ENCODE measurements at regions not wholly inside any gene's neighbourhood (a gene's known extent, or its start where the extent isn't known, plus 50 kb on each side); places are given as distances from the start of the nearest gene placed in this dataset.
A peak's percentile ranks its signal among the peaks of the same experiment; 100 is the strongest.

DNA sequence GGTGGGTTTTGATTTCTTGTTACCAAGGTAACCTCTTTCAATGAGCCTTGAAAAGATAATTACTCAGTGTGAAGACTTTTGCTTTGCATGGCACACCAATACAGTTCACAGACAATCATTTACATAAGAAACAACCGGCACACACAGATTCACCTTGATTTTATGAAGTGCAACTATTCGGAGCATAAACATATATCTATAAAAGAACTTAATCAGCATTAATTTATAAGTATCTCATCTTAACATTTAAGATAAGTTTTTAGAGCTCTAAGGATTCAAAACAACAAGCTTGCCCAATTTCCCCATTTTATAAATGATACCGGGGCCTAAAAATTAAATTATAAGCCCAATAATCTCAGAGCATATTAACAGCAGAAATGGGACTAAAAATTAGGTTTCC, 85.9 kb upstream of the PCSK2 start:
- no peak for DNase-seq

DNA sequence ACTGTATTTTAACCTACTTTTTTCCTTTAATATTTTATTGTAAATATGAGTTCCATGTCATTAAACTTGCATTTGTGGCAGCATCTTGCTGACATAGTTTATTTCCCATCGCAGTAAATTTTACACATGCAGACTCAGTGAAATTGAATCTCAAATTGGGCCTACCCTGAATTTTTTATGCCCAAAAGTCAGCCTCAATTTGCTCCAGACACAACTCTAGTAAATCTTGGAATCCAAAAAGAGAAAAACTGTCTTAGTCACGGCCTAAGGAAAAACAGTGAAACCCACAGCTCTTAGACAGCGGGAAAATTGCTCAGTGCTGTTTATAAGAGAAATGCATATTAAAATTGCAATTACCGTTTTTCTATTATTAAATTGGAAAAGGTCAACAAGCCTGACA, 85.3 kb upstream of the PCSK2 start:
- no peak for DNase-seq

DNA sequence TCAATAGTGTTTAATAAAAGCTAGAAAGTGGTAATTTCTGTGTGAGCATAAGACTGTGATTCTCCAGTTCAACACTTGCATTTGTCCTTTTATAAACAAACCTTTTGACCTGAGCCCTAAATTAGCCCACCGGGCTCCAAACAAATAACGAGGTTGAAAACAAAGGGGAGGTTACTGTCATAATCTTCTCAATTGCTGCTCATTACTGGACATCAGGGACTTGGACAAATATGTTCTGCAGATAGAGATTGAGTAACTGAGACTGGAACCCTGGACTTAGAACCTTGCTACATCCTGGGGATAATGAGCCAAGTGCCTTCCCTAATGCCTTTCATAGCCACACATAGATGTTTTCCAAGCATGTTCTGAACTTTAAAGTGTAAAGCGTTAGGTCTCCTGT, 84.2 kb upstream of the PCSK2 start:
- no peak for DNase-seq

DNA sequence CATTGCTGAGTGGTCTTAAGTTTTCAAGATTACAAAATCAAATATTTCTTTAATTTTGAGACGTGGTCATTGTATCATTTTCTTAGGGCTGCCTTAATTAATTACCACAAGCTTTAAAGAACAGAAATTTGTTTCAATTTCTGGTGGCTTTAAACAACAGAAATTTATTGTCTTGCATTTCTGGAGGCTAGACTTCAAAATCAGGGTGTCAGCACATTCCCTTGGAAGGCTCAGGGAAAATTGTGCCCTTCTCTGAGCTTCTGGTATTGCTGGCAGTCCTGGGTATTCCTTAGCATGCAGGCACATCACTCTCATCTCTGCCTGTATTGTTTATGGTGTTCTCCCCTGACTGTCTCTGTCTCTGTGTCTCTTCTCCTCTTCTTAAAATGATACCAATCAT, 76.0 kb upstream of the PCSK2 start:
- no peak for DNase-seq

DNA sequence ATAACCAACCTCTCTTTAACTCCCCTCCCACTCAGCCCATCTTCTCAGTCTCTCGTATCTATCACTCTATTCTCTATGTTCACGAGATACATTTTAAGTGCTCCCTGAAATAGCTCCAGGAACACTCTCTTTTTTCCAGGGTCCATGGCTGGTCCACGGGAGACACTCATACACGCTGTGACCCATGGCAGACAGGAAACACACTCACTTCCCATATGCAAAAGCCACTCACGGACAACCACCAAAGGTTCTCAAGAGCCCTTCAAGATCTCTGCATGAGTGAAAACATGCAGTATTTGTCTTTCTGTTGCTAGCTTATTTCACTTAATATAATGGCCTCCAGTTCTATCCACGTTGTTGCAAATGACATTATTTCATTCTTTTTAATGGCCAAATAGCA, 71.4 kb upstream of the PCSK2 start:
- DNase-seq = peak; percentile 53

DNA sequence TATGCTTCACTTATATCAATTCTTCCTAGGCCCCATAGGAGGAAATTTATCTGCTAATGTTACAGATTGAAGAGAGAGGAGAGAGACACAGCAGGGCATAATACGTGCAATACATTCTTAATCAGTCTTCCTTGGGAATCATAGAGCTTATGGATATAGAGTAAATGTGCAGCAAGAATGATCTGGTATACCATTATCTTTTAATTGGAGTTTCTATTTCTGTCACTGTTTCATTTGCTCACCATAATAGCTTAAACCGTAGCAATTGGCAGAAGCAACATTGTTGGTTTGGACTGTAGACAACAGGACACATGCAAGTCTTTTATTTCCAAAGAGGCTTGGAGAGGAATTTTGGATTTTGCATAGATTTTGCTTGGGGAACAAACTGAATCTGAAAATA, 68.1 kb upstream of the PCSK2 start:
- no peak for DNase-seq

DNA sequence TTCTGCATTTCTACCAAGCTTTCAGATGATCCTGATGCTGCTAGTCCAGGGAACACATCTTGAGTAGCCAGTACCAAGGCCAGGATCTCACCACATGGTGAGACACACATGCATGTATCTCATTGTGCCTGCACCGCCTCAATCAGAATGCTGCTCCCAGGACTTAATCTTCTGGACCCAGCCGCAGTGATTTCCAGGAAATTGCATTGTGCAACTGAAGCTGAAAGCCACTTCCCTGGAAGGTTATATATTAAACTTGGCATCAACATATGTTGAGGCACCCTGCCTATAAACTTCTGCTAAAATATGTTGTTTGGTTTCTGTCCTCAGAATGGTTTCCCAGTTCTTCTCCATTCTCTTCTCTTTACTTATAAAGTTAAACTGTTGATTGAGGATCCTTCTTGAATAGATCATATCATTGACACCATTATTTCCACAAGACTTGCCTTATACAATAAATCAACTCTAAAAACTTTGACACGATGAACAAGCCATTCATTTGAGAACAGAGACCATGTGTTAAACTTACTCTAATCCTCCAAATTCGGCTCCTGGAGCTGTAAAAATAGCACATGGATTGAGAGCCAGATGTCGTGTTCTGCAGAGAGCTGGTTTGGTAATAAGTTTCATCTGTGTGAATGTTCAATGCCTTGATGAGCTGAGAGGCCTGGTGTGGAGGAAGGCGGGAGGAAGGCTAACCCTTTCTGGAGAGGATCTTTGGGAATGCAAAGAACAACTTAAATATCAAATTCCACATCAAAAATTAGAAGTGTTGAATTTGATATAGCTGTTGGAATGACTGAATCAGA, 65.0 kb upstream of the PCSK2 start:
- no peak for DNase-seq

DNA sequence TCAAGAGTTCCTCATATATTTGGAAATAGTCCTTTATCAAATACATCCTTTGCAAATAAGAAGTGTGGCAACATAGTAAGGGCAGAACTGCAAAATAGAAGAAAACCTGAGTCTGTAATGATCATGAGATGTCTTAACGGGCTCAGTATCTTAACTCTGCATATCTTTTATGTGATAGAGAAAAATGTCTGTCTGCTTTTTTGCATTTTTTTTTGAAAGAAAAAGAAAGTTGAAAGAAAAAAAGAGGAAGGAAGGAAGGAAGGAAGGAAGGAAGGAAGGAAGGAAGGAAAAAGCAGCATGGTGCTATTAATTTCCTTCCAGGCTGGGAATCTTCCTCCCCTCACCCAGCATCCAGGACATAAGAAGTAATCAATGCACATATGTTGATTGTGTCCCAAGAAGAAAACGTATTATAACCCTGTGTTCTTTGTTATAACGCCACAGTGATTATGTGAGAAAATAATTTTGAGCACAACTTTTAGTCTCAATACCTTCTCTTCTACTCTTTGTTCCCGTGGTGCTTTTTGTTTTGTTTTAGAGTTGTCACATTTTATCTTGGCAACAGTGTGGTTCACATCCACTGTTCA, 58.7 kb upstream of the PCSK2 start:
- no peak for DNase-seq

DNA sequence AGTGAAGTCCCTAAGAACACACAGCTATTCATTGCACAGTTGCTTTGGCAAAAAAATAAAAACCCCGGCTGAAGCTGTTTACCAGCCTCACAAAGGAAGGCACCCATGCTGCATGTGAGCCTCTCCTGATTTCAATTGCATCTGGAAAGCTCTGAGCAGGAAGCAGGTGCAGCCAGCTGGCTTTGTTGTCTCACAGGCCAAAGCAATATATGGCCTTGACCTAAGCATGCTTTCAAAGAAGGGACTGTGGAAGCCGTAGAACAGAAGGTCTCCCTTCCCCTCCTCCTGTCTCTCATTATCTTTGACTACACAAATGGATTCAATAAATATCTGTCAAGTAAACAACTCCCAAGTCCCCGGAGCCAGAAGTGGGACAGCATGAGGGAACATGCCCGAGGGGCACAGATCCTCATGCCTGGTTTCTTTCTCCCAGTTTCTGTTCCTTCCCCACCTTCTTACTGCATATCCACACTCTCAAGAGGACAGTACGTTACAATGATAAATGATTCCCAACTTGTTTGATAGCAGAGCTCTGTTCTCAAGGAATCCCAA, 57.2 kb upstream of the PCSK2 start:
- peak; percentile 90 for DNase-seq

DNA sequence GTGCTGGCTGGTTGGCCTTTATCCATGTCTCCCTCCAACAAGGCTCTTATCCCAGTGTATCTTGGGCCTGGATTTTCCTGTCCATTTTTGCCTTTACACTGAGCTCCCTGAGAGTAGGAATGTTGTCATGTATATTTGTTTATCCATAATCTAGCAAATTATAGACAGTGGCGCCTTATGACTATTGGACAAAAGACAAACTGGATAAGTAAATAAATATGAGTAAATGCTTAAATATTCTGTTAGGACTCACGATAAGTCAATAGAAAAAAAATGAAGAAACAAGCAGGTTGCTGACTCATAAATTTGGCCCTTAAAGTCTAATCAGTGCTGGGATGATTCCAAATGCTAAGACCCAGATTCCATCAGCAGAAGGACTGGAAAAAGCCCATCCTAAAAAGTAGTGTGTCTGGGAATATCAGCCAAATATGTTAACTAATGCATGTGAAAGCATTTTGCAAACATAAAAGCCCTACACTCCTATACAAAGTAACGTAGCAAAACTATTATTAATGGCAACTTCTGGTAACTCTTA, 55.0 kb upstream of the PCSK2 start:
- peak; percentile 12 for DNase-seq

DNA sequence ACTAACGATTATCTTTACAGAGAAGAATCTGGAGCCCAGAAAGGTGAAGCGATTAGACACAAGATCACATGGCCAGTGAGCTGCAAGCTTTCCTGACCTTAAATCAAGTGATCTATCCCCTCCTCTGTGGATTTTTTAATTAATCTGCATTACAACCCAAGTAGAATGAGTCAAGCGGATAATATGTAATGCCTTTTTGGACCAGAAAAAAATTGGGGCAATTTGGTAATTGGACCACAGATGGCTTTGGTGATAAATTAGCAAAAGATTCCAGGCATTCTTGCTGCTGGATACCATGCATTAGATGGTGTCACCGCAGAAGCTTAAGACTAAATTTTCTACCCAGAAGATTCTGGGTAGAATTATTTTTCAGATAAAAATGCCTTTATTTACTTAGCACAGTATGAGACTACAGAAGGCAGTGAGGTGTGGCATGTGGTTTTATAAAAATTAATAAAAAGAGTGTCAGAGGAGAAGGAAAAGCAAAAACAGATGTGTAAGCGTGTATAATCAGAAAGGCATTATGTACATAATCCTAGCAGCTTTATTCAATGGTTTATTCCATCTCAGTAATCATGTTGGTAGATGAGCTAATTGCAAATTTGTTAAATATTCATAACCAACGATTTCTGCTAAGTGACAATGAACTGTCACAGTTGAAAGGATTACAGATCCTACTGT, 53.9 kb upstream of the PCSK2 start:
- no peak for DNase-seq

All from NCI-H2029 (cell line).